IMR-90 (cell line): ENCODE measurements at regions not wholly inside any gene's neighbourhood (a gene's known extent, or its start where the extent isn't known, plus 50 kb on each side); places are given as distances from the start of the nearest gene placed in this dataset.

ENCODE experiments used
- CHD1 ChIP-seq: IDR thresholded peaks from 2 replicates; pipeline ENCODE4 v1.6.1; 2012; ENCODE audit warnings: low read depth, low read length, improper control_type of control experiment
- MAFK ChIP-seq: IDR thresholded peaks from 2 replicates; pipeline ENCODE4 v1.6.1; 2012; ENCODE audit warnings: low read depth, low read length, improper control_type of control experiment
- POLR2A ChIP-seq: IDR thresholded peaks from 2 replicates; pipeline ENCODE4 v1.6.1; 2012; ENCODE audit warnings: mild to moderate bottlenecking, low read depth, low read length
- RAD21 ChIP-seq: IDR thresholded peaks from 2 replicates; pipeline ENCODE4 v1.6.1; 2012; ENCODE audit warnings: low read length, improper control_type of control experiment
- SMC3 ChIP-seq: fragments of 150-350 bp; IDR thresholded peaks from 2 replicates; pipeline ENCODE4 v1.6.1; 2016; ENCODE audit warnings: low read depth, mild to moderate bottlenecking, antibody characterized with exemption, low read length, moderate library complexity
- USF2 ChIP-seq: fragments of 150-350 bp; IDR thresholded peaks from 2 replicates; pipeline ENCODE4 v1.6.1; 2017; ENCODE audit warnings: mild to moderate bottlenecking, antibody characterized with exemption, low read length, low read depth
- TF ChIP-seq, protein P1 (sequence below): conservative IDR thresholded peaks from 2 replicates; pipeline ENCODE4 v1.5.1; 2012; ENCODE audit warnings: mild to moderate bottlenecking, low read depth, low read length, improper control_type of control experiment
- TF ChIP-seq, protein P2 (sequence below): fragments of 150-350 bp; IDR thresholded peaks from 2 replicates; pipeline ENCODE4 v1.6.1; 2016; ENCODE audit warnings: low read depth, mild to moderate bottlenecking, low read length, moderate library complexity, borderline replicate concordance

- TF ChIP-seq, protein P1, sequence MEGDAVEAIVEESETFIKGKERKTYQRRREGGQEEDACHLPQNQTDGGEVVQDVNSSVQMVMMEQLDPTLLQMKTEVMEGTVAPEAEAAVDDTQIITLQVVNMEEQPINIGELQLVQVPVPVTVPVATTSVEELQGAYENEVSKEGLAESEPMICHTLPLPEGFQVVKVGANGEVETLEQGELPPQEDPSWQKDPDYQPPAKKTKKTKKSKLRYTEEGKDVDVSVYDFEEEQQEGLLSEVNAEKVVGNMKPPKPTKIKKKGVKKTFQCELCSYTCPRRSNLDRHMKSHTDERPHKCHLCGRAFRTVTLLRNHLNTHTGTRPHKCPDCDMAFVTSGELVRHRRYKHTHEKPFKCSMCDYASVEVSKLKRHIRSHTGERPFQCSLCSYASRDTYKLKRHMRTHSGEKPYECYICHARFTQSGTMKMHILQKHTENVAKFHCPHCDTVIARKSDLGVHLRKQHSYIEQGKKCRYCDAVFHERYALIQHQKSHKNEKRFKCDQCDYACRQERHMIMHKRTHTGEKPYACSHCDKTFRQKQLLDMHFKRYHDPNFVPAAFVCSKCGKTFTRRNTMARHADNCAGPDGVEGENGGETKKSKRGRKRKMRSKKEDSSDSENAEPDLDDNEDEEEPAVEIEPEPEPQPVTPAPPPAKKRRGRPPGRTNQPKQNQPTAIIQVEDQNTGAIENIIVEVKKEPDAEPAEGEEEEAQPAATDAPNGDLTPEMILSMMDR, result no peak
- no peak for TF ChIP-seq CHD1
- TF ChIP-seq POLR2A, result no peak
- no peak for TF ChIP-seq MAFK
- no peak for TF ChIP-seq SMC3
- TF ChIP-seq USF2, result no peak
- TF ChIP-seq, protein P2, sequence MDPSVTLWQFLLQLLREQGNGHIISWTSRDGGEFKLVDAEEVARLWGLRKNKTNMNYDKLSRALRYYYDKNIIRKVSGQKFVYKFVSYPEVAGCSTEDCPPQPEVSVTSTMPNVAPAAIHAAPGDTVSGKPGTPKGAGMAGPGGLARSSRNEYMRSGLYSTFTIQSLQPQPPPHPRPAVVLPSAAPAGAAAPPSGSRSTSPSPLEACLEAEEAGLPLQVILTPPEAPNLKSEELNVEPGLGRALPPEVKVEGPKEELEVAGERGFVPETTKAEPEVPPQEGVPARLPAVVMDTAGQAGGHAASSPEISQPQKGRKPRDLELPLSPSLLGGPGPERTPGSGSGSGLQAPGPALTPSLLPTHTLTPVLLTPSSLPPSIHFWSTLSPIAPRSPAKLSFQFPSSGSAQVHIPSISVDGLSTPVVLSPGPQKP, result no peak
- TF ChIP-seq RAD21, result no peak
Measured at GRCh38 chr4:152246659-152247058, 289.2 kb downstream of the FBXW7 start.
